MCF 10A (cell line): ENCODE measurements at regions not wholly inside any gene's neighbourhood (a gene's known extent, or its start where the extent isn't known, plus 50 kb on each side); places are given as distances from the start of the nearest gene placed in this dataset.
"Not testable (repeated sequence)": the region's sequence is repeated elsewhere in the genome, so short reads cannot be mapped to it uniquely, and the experiment has no call there.

ENCODE experiments used
- BruUV-seq: library from RNA; stranded (reverse); fragments of 400-500 nt; replicated peaks from 2 replicates; lab custom pipeline; 2021; lab: Mats Ljungman, UMichigan
- CTCF ChIA-PET: fragments of 300-600 bp; sonication (Branson Sonifier 250); formaldehyde crosslinking; extraction: SDS; loops from one replicate; lab custom pipeline; 2021; ENCODE audit warnings: antibody characterized with exemption, inconsistent platforms; lab: Yijun Ruan, JAX
- POLR2A ChIA-PET: fragments of 300-600, 350-650 bp; sonication (Branson Sonifier 250); formaldehyde crosslinking; extraction: SDS; loops from one replicate; lab custom pipeline; 2020; ENCODE audit warnings: antibody characterized with exemption, inconsistent platforms; lab: Yijun Ruan, JAX
- DNase-seq: peaks from one replicate; pipeline ENCODE4 v3.0.0-alpha.2; 2018; ENCODE audit not compliant: unreplicated experiment
- H3K27ac Mint-ChIP-seq: one replicate; pipeline ENCODE4 v1.8.0; 2022; ENCODE audit warnings: mild to moderate bottlenecking, low read depth, mixed read lengths; ENCODE audit not compliant: unreplicated experiment
- H3K27me3 Mint-ChIP-seq: one replicate; pipeline ENCODE4 v1.8.0; 2022; ENCODE audit warnings: mixed read lengths; ENCODE audit not compliant: insufficient read depth, unreplicated experiment
- H3K36me3 Mint-ChIP-seq: one replicate; pipeline ENCODE4 v1.8.0; 2022; ENCODE audit warnings: mild to moderate bottlenecking, moderate library complexity, mixed read lengths; ENCODE audit not compliant: insufficient read depth, unreplicated experiment
- H3K4me1 Mint-ChIP-seq: one replicate; pipeline ENCODE4 v1.8.0; 2022; ENCODE audit warnings: mixed read lengths; ENCODE audit not compliant: insufficient read depth, unreplicated experiment
- H3K4me3 Mint-ChIP-seq: one replicate; pipeline ENCODE4 v1.8.0; 2022; ENCODE audit warnings: mild to moderate bottlenecking, moderate library complexity, mixed read lengths; ENCODE audit not compliant: unreplicated experiment
- H3K9me3 Mint-ChIP-seq: one replicate; pipeline ENCODE4 v1.8.0; 2022; ENCODE audit warnings: mixed read lengths; ENCODE audit not compliant: unreplicated experiment
- intact Hi-C: fragments of 100-400 bp; cut with micrococcal nuclease; formaldehyde crosslinking; loops from 2 replicates; pipeline ENCODE4 v1.14.1; 2022
- TF ChIP-seq, protein P1 (sequence below): fragments of 200-600 bp; IDR thresholded peaks from one replicate; pipeline ENCODE4 v1.8.0; 2022; ENCODE audit warnings: antibody characterized with exemption, mild to moderate bottlenecking; ENCODE audit not compliant: unreplicated experiment

DNA sequence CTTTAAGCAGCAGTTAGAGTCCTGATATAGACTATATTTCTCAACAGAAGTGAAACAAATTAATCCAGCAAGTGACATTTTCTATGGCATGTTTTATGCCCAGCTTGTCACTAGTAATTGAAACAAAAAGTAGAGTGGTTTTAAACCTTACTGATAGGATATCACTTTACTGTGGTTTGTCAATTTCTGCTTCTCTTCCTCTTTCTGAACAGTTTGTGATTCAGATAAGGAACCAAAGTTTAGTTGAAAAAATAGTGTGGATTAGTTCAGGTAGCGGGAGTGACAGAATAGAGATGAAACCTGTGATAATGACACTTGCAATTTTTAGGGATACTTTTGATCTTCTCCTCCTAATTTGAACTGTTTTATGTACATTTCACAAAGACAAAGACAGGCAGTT, 485.7 kb upstream of the EDIL3 start:
- no peak for DNase-seq
- peaks cover 13% of the 10 kb centered on the region for H3K27me3 Mint-ChIP-seq
- no peak overlapping the region for H3K4me3 Mint-ChIP-seq

DNA sequence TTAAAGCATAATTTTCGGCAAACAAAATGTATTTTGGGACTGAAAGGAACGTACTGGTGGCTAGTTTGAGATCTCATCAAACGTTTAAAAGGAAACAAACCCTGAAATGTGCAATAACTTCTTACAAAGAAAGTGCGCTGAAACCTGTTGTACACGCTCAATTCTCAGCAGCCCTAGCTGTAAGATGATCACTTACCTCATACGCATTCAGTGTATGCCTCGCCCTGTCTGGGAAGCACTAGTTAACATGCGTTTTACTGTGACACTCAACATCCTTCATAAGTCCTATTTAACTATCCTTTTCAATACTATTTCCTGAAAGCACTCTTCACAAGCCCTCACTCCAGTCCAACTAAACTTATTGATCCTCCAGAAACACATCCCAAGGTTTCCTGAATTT, 485.0 kb upstream of the EDIL3 start:
- peaks cover 13% of the 10 kb centered on the region for H3K27me3 Mint-ChIP-seq
- H3K4me1 Mint-ChIP-seq, result no peaks in the 10 kb centered on the region
- DNase-seq, result no peak
- no TSS peak for BruUV-seq
- H3K9me3 Mint-ChIP-seq, result peaks cover 14% of the 10 kb centered on the region
- POLR2A ChIA-PET, result no interaction called here
- TF ChIP-seq, protein P1, sequence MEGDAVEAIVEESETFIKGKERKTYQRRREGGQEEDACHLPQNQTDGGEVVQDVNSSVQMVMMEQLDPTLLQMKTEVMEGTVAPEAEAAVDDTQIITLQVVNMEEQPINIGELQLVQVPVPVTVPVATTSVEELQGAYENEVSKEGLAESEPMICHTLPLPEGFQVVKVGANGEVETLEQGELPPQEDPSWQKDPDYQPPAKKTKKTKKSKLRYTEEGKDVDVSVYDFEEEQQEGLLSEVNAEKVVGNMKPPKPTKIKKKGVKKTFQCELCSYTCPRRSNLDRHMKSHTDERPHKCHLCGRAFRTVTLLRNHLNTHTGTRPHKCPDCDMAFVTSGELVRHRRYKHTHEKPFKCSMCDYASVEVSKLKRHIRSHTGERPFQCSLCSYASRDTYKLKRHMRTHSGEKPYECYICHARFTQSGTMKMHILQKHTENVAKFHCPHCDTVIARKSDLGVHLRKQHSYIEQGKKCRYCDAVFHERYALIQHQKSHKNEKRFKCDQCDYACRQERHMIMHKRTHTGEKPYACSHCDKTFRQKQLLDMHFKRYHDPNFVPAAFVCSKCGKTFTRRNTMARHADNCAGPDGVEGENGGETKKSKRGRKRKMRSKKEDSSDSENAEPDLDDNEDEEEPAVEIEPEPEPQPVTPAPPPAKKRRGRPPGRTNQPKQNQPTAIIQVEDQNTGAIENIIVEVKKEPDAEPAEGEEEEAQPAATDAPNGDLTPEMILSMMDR, result no peak
- H3K36me3 Mint-ChIP-seq, result no peaks in the 10 kb centered on the region
- H3K27ac Mint-ChIP-seq, result no peak overlapping the region
- CTCF ChIA-PET, result interaction anchor here (0.7 kb wide), 1 partner anchor 1440 kb away, joined by 4 read pairs; no protein-coding TSS in a partner anchor
- intact Hi-C loops, result no loop called here
- no peak overlapping the region for H3K4me3 Mint-ChIP-seq

More for the DNA sequence above, 485.7 kb upstream of the EDIL3 start:
- no TSS peak for BruUV-seq
- intact Hi-C loops, result no loop called here
- TF ChIP-seq, protein P1, result no peak
- H3K36me3 Mint-ChIP-seq, result no peaks in the 10 kb centered on the region
- ChIA-PET POLR2A (no interaction called here), CTCF (no interaction called here)
- H3K9me3 Mint-ChIP-seq, result peaks cover 14% of the 10 kb centered on the region
- H3K27ac Mint-ChIP-seq, result no peak overlapping the region
- no peaks in the 10 kb centered on the region for H3K4me1 Mint-ChIP-seq

DNA sequence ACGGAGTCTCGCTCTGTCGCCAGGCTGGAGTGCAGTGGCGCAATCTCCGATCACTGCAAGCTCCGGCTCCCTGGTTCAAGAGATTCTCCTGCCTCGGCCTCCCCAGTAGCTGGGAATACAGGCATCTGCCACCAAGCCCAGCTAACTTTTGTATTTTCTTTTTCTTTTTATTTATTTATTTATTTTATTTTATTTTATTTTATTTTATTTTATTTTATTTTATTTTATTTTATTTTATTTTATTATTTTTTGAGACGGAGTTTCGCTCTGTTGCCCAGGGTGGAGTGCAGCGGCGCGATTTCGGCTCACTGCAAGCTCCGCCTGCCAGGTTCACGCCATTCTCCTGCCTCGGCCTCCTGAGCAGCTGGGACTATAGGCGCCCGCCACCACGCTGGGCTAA, 479.3 kb upstream of the EDIL3 start:
- POLR2A ChIA-PET, H3K4me1 Mint-ChIP-seq, DNase-seq, H3K36me3 Mint-ChIP-seq, H3K4me3 Mint-ChIP-seq, BruUV-seq, intact Hi-C loops, H3K27ac Mint-ChIP-seq, CTCF ChIA-PET: not testable (repeated sequence)
- H3K9me3 Mint-ChIP-seq, result peaks cover 21% of the 10 kb centered on the region
- H3K27me3 Mint-ChIP-seq, result peaks cover 11% of the 10 kb centered on the region

DNA sequence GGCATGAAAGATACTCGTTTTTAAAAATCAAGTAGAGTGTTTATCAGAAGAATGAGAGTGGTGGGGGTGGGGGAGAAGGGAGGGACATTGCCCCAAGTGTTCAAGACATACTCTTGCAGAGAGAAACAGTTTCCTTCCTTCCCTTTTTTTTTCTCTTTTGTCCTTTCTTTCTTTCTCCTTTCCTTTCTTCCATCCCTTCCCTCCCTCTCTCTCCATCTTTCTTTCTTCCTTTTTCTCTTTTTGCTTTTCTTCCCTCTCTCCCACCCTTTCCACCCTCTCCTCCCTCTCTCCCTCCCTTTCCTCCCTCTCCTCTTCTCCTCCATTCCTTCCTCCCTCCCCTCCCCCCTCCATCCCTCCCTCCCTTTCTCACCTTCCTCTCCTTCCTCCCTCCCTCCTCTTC, 478.3 kb upstream of the EDIL3 start:
- Mint-ChIP-seq H3K36me3 (no peaks in the 10 kb centered on the region), H3K4me3 (no peak overlapping the region), H3K27me3 (peaks cover 2% of the 10 kb centered on the region), H3K4me1 (no peaks in the 10 kb centered on the region), H3K27ac (no peak overlapping the region), H3K9me3 (peaks cover 12% of the 10 kb centered on the region)
- CTCF ChIA-PET, result interaction anchor here (0.6 kb wide), 1 partner anchor 1156 kb away, joined by 3 read pairs; no protein-coding TSS in a partner anchor
- no peak for DNase-seq
- POLR2A ChIA-PET, result no interaction called here
- BruUV-seq, result no TSS peak
- TF ChIP-seq, protein P1, result no peak
- intact Hi-C loops, result no loop called here

DNA sequence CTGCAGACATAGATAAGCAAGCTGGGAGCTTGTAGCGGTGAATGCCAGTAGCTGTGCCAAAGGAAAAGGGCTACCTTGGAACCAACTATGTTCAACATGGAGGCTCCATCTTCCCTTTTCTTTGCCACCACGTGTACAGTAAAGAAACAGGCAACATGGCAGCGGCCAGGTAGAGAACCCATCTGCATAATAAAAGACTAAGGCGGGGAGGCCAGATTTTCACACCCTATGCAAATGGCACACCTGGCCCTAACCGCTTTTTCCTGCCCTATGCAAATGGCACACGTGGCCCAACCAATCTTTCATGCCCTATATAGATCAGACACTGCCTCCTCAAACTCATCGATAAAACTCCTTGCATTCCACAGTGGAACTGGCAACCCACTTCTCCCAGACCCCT, 477.5 kb upstream of the EDIL3 start:
- CTCF ChIA-PET, result interaction anchor here (0.6 kb wide), 1 partner anchor 1155 kb away, joined by 3 read pairs; no protein-coding TSS in a partner anchor

More for the DNA sequence above, 477.5 kb upstream of the EDIL3 start:
- TF ChIP-seq, protein P1, result no peak
- BruUV-seq, result no TSS peak
- no peaks in the 10 kb centered on the region for H3K27me3 Mint-ChIP-seq
- H3K9me3 Mint-ChIP-seq, result peaks cover 7% of the 10 kb centered on the region
- intact Hi-C loops, result no loop called here
- H3K4me3 Mint-ChIP-seq, result no peak overlapping the region
- no peaks in the 10 kb centered on the region for H3K4me1 Mint-ChIP-seq
- no peak for DNase-seq
- no peak overlapping the region for H3K27ac Mint-ChIP-seq
- POLR2A ChIA-PET, result no interaction called here
- no peaks in the 10 kb centered on the region for H3K36me3 Mint-ChIP-seq
